Loucy (cell line): ENCODE measurements at regions not wholly inside any gene's neighbourhood (a gene's known extent, or its start where the extent isn't known, plus 50 kb on each side); places are given as distances from the start of the nearest gene placed in this dataset.

Source experiments
- H2AFZ ChIP-seq: fragments of 200-600 bp; sonication (generic); 2 replicates; pipeline ENCODE4 v1.6.0; 2016; ENCODE audit warnings: antibody characterized with exemption, mild to moderate bottlenecking, low read length, moderate library complexity
- H3F3A ChIP-seq: fragments of 200-600 bp; 2 replicates; pipeline ENCODE4 v1.6.0; 2016; ENCODE audit warnings: antibody characterized with exemption, low read depth, mild to moderate bottlenecking
- H3K27me3 ChIP-seq: fragments of 200-600 bp; sonication (generic); 2 replicates; pipeline ENCODE4 v1.6.1; 2014; ENCODE audit warnings: low read length, mild to moderate bottlenecking; ENCODE audit not compliant: insufficient read depth, poor library complexity, severe bottlenecking
- H3K36me3 ChIP-seq: fragments of 200-600 bp; sonication (generic); 2 replicates; pipeline ENCODE4 v1.6.1; 2016; ENCODE audit warnings: low read length; ENCODE audit not compliant: insufficient read depth
- H3K4me1 ChIP-seq: fragments of 200-600 bp; sonication (generic); 2 replicates; pipeline ENCODE4 v1.5.1; 2014; ENCODE audit warnings: low read length, mild to moderate bottlenecking; ENCODE audit not compliant: insufficient read depth, poor library complexity, severe bottlenecking
- H3K4me2 ChIP-seq: fragments of 200-600 bp; sonication (generic); 2 replicates; pipeline ENCODE4 v1.6.0; 2014; ENCODE audit warnings: antibody characterized with exemption, low read length, low read depth, mild to moderate bottlenecking; ENCODE audit not compliant: poor library complexity, severe bottlenecking
- H3K4me3 ChIP-seq: fragments of 200-600 bp; sonication (generic); 2 replicates; pipeline ENCODE4 v1.5.1; 2014; ENCODE audit warnings: low read length, mild to moderate bottlenecking, mixed read lengths; ENCODE audit not compliant: poor library complexity, severe bottlenecking
- H3K79me2 ChIP-seq: fragments of 200-600 bp; sonication (generic); 2 replicates; pipeline ENCODE4 v1.6.1; 2014; ENCODE audit warnings: low read length; ENCODE audit not compliant: insufficient read depth
- H3K9ac ChIP-seq: fragments of 200-600 bp; sonication (generic); 2 replicates; pipeline ENCODE4 v1.6.0; 2014; ENCODE audit warnings: mild to moderate bottlenecking, low read depth, low read length, moderate library complexity; ENCODE audit not compliant: poor library complexity, severe bottlenecking
- H3K9me2 ChIP-seq: fragments of 200-600 bp; sonication (generic); replicated peaks from 2 replicates; pipeline ENCODE4 v1.6.1; 2016; ENCODE audit warnings: low read depth, low read length, mixed read lengths
- H3K9me3 ChIP-seq: fragments of 200-600 bp; sonication (generic); 2 replicates; pipeline ENCODE4 v1.6.1; 2014; ENCODE audit warnings: mild to moderate bottlenecking, antibody characterized with exemption, low read length, low read depth; ENCODE audit not compliant: insufficient read depth
- H4K20me1 ChIP-seq: fragments of 200-600 bp; sonication (generic); 2 replicates; pipeline ENCODE4 v1.6.0; 2014; ENCODE audit warnings: antibody characterized with exemption, low read length, mild to moderate bottlenecking; ENCODE audit not compliant: insufficient read depth, poor library complexity, severe bottlenecking
- EZH2phosphoT487 ChIP-seq: fragments of 200-600 bp; IDR thresholded peaks from 2 replicates; pipeline ENCODE4 v1.6.1; 2018; ENCODE audit warnings: antibody characterized with exemption, mild to moderate bottlenecking, moderate library complexity, borderline replicate concordance
- TF ChIP-seq, protein P1 (sequence below): fragments of 200-600 bp; sonication (generic); conservative IDR thresholded peaks from 2 replicates; pipeline ENCODE4 v1.5.1; 2014; ENCODE audit warnings: mild to moderate bottlenecking, antibody characterized with exemption, low read length

DNA sequence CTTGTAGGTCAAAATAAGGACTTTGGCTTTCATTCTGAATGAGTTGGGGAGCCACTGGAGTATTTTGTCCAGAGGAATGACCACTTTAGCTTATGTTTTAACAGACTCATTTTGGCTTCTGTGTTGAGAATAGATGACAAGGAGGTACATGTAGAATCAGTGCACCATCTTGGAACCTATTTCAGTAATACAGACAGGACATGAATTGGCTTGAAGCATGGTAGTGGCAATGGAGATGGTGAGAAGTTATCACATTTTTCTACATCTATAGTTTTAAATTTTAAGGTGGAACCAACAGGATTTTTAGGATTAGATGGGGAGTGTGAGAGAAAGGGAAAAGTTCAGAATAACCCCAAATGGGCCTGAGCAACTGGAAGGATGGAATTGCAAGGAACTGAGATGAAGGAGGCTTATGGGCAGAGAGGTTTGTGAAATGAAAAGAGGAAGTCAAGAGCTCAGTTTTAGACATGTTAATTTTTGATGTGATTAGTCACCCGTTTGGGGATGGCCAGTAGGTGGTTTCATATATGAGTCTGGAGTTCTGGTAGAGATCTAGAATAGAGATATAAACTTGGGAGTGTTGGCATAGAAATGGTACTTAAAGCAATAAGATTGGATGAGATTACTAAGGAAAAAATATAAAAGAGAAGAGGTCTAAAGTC is 89.2 kb upstream of the JAZF1 start:
- H4K20me1 ChIP-seq, result no peaks in the 10 kb centered on the region
- H3K4me1 ChIP-seq, result peaks cover 11% of the 10 kb centered on the region
- H3K9ac ChIP-seq, result no peak overlapping the region
- no peak overlapping the region for H2AFZ ChIP-seq
- no peaks in the 10 kb centered on the region for H3K79me2 ChIP-seq
- no peaks in the 10 kb centered on the region for H3K9me2 ChIP-seq
- H3K4me3 ChIP-seq, result no peak overlapping the region
- no peaks in the 10 kb centered on the region for H3K27me3 ChIP-seq
- no peak overlapping the region for H3K4me2 ChIP-seq
- no peaks in the 10 kb centered on the region for H3F3A ChIP-seq
- no peak for TF ChIP-seq EZH2phosphoT487
- TF ChIP-seq, protein P1, sequence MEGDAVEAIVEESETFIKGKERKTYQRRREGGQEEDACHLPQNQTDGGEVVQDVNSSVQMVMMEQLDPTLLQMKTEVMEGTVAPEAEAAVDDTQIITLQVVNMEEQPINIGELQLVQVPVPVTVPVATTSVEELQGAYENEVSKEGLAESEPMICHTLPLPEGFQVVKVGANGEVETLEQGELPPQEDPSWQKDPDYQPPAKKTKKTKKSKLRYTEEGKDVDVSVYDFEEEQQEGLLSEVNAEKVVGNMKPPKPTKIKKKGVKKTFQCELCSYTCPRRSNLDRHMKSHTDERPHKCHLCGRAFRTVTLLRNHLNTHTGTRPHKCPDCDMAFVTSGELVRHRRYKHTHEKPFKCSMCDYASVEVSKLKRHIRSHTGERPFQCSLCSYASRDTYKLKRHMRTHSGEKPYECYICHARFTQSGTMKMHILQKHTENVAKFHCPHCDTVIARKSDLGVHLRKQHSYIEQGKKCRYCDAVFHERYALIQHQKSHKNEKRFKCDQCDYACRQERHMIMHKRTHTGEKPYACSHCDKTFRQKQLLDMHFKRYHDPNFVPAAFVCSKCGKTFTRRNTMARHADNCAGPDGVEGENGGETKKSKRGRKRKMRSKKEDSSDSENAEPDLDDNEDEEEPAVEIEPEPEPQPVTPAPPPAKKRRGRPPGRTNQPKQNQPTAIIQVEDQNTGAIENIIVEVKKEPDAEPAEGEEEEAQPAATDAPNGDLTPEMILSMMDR, result no peak
- H3K9me3 ChIP-seq, result no peaks in the 10 kb centered on the region
- H3K36me3 ChIP-seq, result no peaks in the 10 kb centered on the region

DNA sequence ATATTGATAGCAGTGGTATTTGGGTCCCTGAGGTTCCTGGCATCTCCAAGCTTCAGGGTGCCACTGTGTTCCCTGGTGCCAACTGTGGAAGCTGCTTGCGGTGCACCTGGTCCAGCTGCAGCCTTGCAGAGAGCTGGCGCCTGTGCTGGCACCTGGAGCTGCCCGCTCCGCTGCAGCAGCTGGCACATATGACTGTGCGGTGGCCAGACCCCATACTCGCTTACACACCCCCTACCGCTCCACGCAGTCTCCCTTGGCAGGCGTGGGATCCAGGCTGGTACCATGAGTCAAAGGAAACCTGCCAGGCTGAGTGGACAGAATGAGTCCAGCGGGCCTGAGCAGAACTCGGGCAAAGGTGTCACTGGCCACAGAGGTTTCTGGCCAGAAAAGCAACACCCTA is 89.9 kb upstream of the JAZF1 start:
- no peaks in the 10 kb centered on the region for H4K20me1 ChIP-seq
- no peaks in the 10 kb centered on the region for H3K36me3 ChIP-seq
- H3F3A ChIP-seq, result no peaks in the 10 kb centered on the region
- TF ChIP-seq, protein P1, result no peak
- no peak for TF ChIP-seq EZH2phosphoT487
- no peaks in the 10 kb centered on the region for H3K27me3 ChIP-seq
- peaks cover 11% of the 10 kb centered on the region for H3K4me1 ChIP-seq
- H3K9ac ChIP-seq, result no peak overlapping the region
- H3K4me3 ChIP-seq, result no peak overlapping the region
- no peaks in the 10 kb centered on the region for H3K9me3 ChIP-seq
- no peak overlapping the region for H3K4me2 ChIP-seq
- no peaks in the 10 kb centered on the region for H3K79me2 ChIP-seq
- no peak overlapping the region for H2AFZ ChIP-seq
- no peaks in the 10 kb centered on the region for H3K9me2 ChIP-seq

- Histone ChIP-seq H3F3A (no peaks in the 10 kb centered on the region), H2AFZ (no peak overlapping the region), H3K4me1 (no peaks in the 10 kb centered on the region), H3K36me3 (no peaks in the 10 kb centered on the region), H3K4me2 (no peak overlapping the region), H3K4me3 (no peak overlapping the region), H3K27me3 (no peaks in the 10 kb centered on the region), H3K79me2 (no peaks in the 10 kb centered on the region), H4K20me1 (no peaks in the 10 kb centered on the region), H3K9ac (no peak overlapping the region), H3K9me2 (no peaks in the 10 kb centered on the region), H3K9me3 (no peaks in the 10 kb centered on the region)
- TF ChIP-seq EZH2phosphoT487, result no peak
- TF ChIP-seq, protein P1, result peak; percentile 77
Observed at GRCh38 chr7:28272461-28272877, 91.9 kb upstream of the JAZF1 start.
